ENCODE measurements at regions not wholly inside any gene's neighbourhood (a gene's known extent, or its start where the extent isn't known, plus 50 kb on each side); places are given as distances from the start of the nearest gene placed in this dataset.

- TF ChIP-seq GATA3 (IDR thresholded peaks at IDR 0.05; ENCODE audit: low read depth, low read length) (no peak), GATA2 (IDR thresholded peaks at IDR 0.05; ENCODE audit: low read depth, low read length) (no peak)
These were observed 180.6 kb downstream of the PLK2 start for GRCh38 chr5:58279259-58279658.
